ENCODE measurements at regions not wholly inside any gene's neighbourhood (a gene's known extent, or its start where the extent isn't known, plus 50 kb on each side); places are given as distances from the start of the nearest gene placed in this dataset.
"Not testable (repeated sequence)": the region's sequence is repeated elsewhere in the genome, so short reads cannot be mapped to it uniquely, and the experiment has no call there.

DNA sequence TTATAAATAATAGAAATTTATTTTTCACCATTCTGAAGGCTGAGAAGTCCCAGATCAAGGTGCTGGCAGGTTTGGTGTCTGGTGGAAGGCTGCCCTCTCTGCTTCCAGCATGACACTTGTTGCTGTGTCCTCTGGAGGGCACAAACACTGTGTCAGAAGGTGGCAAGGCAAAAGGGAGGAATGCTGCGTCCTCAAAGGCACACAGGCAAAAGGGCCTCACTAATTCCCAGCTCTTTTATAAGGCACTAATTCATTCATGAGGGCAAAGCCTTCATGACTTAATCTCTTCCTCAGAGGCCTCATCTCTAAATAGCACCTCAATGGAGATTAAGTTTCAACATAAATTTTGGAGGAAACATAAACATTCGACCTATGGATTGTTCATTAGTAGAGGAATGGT lies 209.5 kb upstream of the SMLR1 start:
- Histone ChIP-seq H3K27ac (ENCODE audit: low read depth in 2 of 2, low read length in 1 of 2) (no peak overlapping the region), H3K27me3 (ENCODE audit: control insufficient read depth in 1 of 2, insufficient read depth in 2 of 2, low read length in 2 of 2) (no peaks in the 10 kb centered on the region), H3K4me1 (ENCODE audit: control insufficient read depth in 2 of 2, insufficient read depth in 2 of 2, low read length in 1 of 2) (no peaks in the 10 kb centered on the region), H3K36me3 (ENCODE audit: control insufficient read depth in 2 of 2, insufficient read depth in 2 of 2, low read length in 1 of 2) (no peaks in the 10 kb centered on the region), H3K9me3 (ENCODE audit: control insufficient read depth in 2 of 2, insufficient read depth in 1 of 2, low read depth in 1 of 2, low read length in 1 of 2) (peaks cover 0 to 2% of the 10 kb centered on the region in 2 donors), H3K4me3 (ENCODE audit: low read depth in 1 of 2, low read length in 2 of 2) (no peak overlapping the region)
- WGBS, 2 donors = 71 to 90% methylated on average over 2 of the region's 2 CpGs

DNA sequence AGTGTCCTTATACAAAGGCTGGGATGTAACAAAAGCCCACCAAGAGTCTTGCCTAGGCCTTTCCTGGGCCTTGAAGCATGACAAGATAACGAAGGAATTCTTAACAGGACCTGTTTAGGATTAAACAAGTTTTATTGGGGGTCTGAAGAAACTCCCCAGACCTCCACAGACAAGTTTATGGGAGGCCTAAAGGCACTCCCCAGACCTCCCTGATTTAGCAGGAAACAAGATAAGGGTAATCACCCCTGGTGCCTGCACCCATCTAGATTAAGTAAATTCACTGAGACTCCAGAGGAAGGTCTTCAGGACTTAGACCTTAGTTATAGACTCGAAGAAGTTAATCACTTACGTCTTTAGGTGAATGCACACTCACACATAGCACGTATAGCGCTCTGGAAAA lies 208.4 kb upstream of the SMLR1 start:
- not testable (repeated sequence) for H3K4me3 ChIP-seq (ENCODE audit: low read depth in 1 of 2, low read length in 2 of 2); H3K4me1 ChIP-seq (ENCODE audit: control insufficient read depth in 2 of 2, insufficient read depth in 2 of 2, low read length in 1 of 2); H3K9me3 ChIP-seq (ENCODE audit: control insufficient read depth in 2 of 2, insufficient read depth in 1 of 2, low read depth in 1 of 2, low read length in 1 of 2); H3K27ac ChIP-seq (ENCODE audit: low read depth in 2 of 2, low read length in 1 of 2); H3K36me3 ChIP-seq (ENCODE audit: control insufficient read depth in 2 of 2, insufficient read depth in 2 of 2, low read length in 1 of 2); H3K27me3 ChIP-seq (ENCODE audit: control insufficient read depth in 1 of 2, insufficient read depth in 2 of 2, low read length in 2 of 2)
- WGBS, 2 donors = 87 to 92% methylated on average over 5 of the region's 5 CpGs

- peaks cover 0 to 2% of the 10 kb centered on the region in 2 donors for H3K9me3 ChIP-seq (ENCODE audit: control insufficient read depth in 2 of 2, insufficient read depth in 1 of 2, low read depth in 1 of 2, low read length in 1 of 2)
- H3K27me3 ChIP-seq (ENCODE audit: control insufficient read depth in 1 of 2, insufficient read depth in 2 of 2, low read length in 2 of 2) = no peaks in the 10 kb centered on the region
- H3K4me1 ChIP-seq (ENCODE audit: control insufficient read depth in 2 of 2, insufficient read depth in 2 of 2, low read length in 1 of 2) = no peaks in the 10 kb centered on the region
- no peak overlapping the region for H3K27ac ChIP-seq (ENCODE audit: low read depth in 2 of 2, low read length in 1 of 2)
- WGBS, 2 donors = 24 to 33% methylated on average over 2 of the region's 2 CpGs
- H3K4me3 ChIP-seq (ENCODE audit: low read depth in 1 of 2, low read length in 2 of 2) = no peak overlapping the region
- no peaks in the 10 kb centered on the region for H3K36me3 ChIP-seq (ENCODE audit: control insufficient read depth in 2 of 2, insufficient read depth in 2 of 2, low read length in 1 of 2)
Observed at GRCh38 chr6:130620338-130620781, 206.8 kb upstream of the SMLR1 start.

- Histone ChIP-seq H3K27me3 (ENCODE audit: control insufficient read depth in 1 of 2, insufficient read depth in 2 of 2, low read length in 2 of 2) (no peaks in the 10 kb centered on the region), H3K27ac (ENCODE audit: low read depth in 2 of 2, low read length in 1 of 2) (no peak overlapping the region), H3K36me3 (ENCODE audit: control insufficient read depth in 2 of 2, insufficient read depth in 2 of 2, low read length in 1 of 2) (no peaks in the 10 kb centered on the region)
Observed at GRCh38 chr6:130622142-130622541, 205.1 kb upstream of the SMLR1 start.

DNA sequence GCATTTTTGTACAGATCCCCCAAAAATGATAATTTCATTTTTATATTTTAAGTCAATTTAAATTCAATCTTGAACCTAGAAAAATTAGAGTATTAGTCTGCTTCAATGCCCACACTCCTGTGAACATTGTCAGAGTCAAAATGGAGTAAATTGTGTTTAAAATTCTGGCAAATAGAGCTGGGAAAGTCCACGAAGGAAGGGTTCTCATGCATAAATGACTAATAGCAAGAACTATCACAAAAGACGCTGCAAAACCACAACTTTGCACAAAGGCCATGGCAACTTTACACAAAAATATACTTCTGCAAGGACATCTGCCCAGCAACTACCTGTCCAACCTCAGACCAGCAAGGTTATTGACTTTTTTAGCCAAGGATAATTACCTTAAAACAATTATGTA lies 203.2 kb upstream of the SMLR1 start:
- H3K4me1 ChIP-seq (ENCODE audit: control insufficient read depth in 2 of 2, insufficient read depth in 2 of 2, low read length in 1 of 2) = no peaks in the 10 kb centered on the region
- H3K27me3 ChIP-seq (ENCODE audit: control insufficient read depth in 1 of 2, insufficient read depth in 2 of 2, low read length in 2 of 2) = no peaks in the 10 kb centered on the region
- 73 to 84% methylated on average over 2 of the region's 2 CpGs for WGBS, 2 donors
- no peaks in the 10 kb centered on the region for H3K9me3 ChIP-seq (ENCODE audit: control insufficient read depth in 2 of 2, insufficient read depth in 1 of 2, low read depth in 1 of 2, low read length in 1 of 2)
- H3K36me3 ChIP-seq (ENCODE audit: control insufficient read depth in 2 of 2, insufficient read depth in 2 of 2, low read length in 1 of 2) = no peaks in the 10 kb centered on the region
- H3K4me3 ChIP-seq (ENCODE audit: low read depth in 1 of 2, low read length in 2 of 2) = no peak overlapping the region
- H3K27ac ChIP-seq (ENCODE audit: low read depth in 2 of 2, low read length in 1 of 2) = no peak overlapping the region

More at GRCh38 chr6:130622142-130622541, 205.1 kb upstream of the SMLR1 start:
- Histone ChIP-seq H3K4me1 (ENCODE audit: control insufficient read depth in 2 of 2, insufficient read depth in 2 of 2, low read length in 1 of 2) (no peaks in the 10 kb centered on the region), H3K9me3 (ENCODE audit: control insufficient read depth in 2 of 2, insufficient read depth in 1 of 2, low read depth in 1 of 2, low read length in 1 of 2) (no peaks in the 10 kb centered on the region), H3K4me3 (ENCODE audit: low read depth in 1 of 2, low read length in 2 of 2) (no peak overlapping the region)

DNA sequence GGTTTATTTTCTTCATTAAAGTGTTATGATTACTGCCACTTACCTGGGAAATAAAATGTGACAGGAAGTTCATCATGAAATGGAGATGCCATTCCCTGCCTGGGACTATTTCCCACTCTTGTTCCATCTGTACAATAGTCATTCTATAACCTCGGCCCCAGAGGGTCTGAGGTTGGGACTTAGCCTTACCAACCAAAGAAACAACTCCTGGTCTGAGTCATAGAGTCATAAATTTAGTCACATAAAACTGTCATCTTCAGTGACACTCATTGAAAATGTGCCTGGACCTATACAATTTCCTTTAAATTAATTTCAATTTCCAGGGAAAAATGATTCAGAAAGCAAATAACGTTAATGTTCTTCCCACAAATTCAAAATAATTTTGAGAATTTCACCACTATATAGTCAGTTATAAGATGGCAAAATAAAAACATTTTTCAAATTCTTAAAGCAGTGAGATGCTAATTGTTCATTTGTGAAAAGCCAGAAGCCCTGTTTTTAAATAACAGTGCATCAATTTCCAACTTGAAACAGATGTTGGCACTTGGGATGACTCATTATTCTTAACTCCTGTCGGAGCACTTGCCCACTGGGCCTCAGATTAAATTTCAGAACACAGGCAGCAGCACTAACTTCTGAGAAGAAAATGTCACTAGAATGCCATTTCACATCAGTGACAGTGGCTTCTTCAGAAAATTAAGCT lies 201.2 kb upstream of the SMLR1 start:
- Histone ChIP-seq H3K27me3 (ENCODE audit: control insufficient read depth in 1 of 2, insufficient read depth in 2 of 2, low read length in 2 of 2) (no peaks in the 10 kb centered on the region), H3K4me1 (ENCODE audit: control insufficient read depth in 2 of 2, insufficient read depth in 2 of 2, low read length in 1 of 2) (no peaks in the 10 kb centered on the region), H3K36me3 (ENCODE audit: control insufficient read depth in 2 of 2, insufficient read depth in 2 of 2, low read length in 1 of 2) (no peaks in the 10 kb centered on the region), H3K9me3 (ENCODE audit: control insufficient read depth in 2 of 2, insufficient read depth in 1 of 2, low read depth in 1 of 2, low read length in 1 of 2) (no peaks in the 10 kb centered on the region), H3K4me3 (ENCODE audit: low read depth in 1 of 2, low read length in 2 of 2) (no peak overlapping the region), H3K27ac (ENCODE audit: low read depth in 2 of 2, low read length in 1 of 2) (no peak overlapping the region)
- WGBS, 2 donors = 45 to 46% methylated on average over 3 of the region's 3 CpGs

DNA sequence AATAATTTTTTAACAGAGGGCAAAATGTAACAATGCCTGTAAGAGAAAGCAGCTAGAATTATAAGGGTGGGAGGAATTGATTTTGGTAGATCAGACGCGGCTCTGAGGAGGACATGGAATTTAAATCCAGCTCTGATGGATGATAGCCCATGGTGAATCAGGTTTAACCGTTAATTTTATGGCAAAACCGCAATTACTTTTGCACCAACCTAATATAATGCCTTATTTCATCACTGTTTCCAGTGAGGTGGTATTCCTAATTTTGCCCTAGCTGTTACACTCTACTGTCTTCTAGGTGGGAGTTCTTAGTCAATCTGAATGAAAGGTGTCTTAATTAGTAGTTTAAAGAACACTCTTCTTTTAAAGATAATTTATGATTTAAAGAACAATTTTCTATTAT lies 198.3 kb upstream of the SMLR1 start:
- 86 to 94% methylated on average over 4 of the region's 4 CpGs for WGBS, 2 donors
- Histone ChIP-seq H3K4me3 (ENCODE audit: low read depth in 1 of 2, low read length in 2 of 2) (no peak overlapping the region), H3K27me3 (ENCODE audit: control insufficient read depth in 1 of 2, insufficient read depth in 2 of 2, low read length in 2 of 2) (no peaks in the 10 kb centered on the region), H3K9me3 (ENCODE audit: control insufficient read depth in 2 of 2, insufficient read depth in 1 of 2, low read depth in 1 of 2, low read length in 1 of 2) (no peaks in the 10 kb centered on the region), H3K27ac (ENCODE audit: low read depth in 2 of 2, low read length in 1 of 2) (no peak overlapping the region), H3K36me3 (ENCODE audit: control insufficient read depth in 2 of 2, insufficient read depth in 2 of 2, low read length in 1 of 2) (no peaks in the 10 kb centered on the region), H3K4me1 (ENCODE audit: control insufficient read depth in 2 of 2, insufficient read depth in 2 of 2, low read length in 1 of 2) (no peaks in the 10 kb centered on the region)

DNA sequence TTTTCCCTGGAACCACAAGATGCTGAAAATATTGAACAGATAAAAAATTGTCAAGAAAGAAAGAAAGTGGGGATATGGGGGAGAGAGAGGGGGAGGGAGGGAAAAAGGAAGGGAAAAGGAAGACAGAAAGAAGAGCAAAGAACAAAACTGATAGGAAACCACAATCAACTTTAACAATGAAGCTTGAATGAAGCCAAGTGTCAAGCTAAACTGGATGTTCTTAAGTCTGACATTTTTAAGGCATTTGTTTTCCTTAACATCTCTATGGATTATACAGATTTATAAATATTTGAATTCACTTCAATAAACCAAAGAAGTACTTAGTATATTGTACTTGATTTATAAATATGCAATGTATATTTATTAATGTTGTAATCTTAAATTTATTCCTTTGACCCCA lies 197.6 kb upstream of the SMLR1 start:
- Histone ChIP-seq H3K36me3 (ENCODE audit: control insufficient read depth in 2 of 2, insufficient read depth in 2 of 2, low read length in 1 of 2) (no peaks in the 10 kb centered on the region), H3K4me3 (ENCODE audit: low read depth in 1 of 2, low read length in 2 of 2) (no peak overlapping the region), H3K27ac (ENCODE audit: low read depth in 2 of 2, low read length in 1 of 2) (no peak overlapping the region), H3K4me1 (ENCODE audit: control insufficient read depth in 2 of 2, insufficient read depth in 2 of 2, low read length in 1 of 2) (no peaks in the 10 kb centered on the region), H3K9me3 (ENCODE audit: control insufficient read depth in 2 of 2, insufficient read depth in 1 of 2, low read depth in 1 of 2, low read length in 1 of 2) (no peaks in the 10 kb centered on the region), H3K27me3 (ENCODE audit: control insufficient read depth in 1 of 2, insufficient read depth in 2 of 2, low read length in 2 of 2) (no peaks in the 10 kb centered on the region)

DNA sequence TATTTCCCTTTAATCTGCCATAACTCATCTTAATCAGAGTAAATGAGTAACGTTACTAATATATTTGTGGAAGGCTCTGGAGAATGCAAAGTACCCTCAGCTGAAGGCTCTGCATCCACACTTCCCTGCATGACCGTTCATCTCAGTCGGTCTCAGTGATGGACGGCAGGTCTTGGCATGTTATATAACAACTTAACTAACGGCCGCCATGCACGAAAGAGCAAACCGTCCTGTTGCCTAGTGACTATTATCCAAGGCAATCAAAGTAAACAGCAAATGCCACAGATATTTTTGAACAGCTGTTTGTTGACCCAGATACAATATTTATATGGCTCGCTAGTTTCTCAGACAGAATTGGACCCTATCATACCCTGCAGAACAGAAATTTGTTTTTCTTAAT lies 194.9 kb upstream of the SMLR1 start:
- Histone ChIP-seq H3K9me3 (ENCODE audit: control insufficient read depth in 2 of 2, insufficient read depth in 1 of 2, low read depth in 1 of 2, low read length in 1 of 2) (no peaks in the 10 kb centered on the region), H3K4me1 (ENCODE audit: control insufficient read depth in 2 of 2, insufficient read depth in 2 of 2, low read length in 1 of 2) (no peaks in the 10 kb centered on the region), H3K27ac (ENCODE audit: low read depth in 2 of 2, low read length in 1 of 2) (no peak overlapping the region), H3K36me3 (ENCODE audit: control insufficient read depth in 2 of 2, insufficient read depth in 2 of 2, low read length in 1 of 2) (no peaks in the 10 kb centered on the region), H3K27me3 (ENCODE audit: control insufficient read depth in 1 of 2, insufficient read depth in 2 of 2, low read length in 2 of 2) (no peaks in the 10 kb centered on the region), H3K4me3 (ENCODE audit: low read depth in 1 of 2, low read length in 2 of 2) (no peak overlapping the region)
- WGBS, 2 donors = 26 to 28% methylated on average over 9 of the region's 9 CpGs

DNA sequence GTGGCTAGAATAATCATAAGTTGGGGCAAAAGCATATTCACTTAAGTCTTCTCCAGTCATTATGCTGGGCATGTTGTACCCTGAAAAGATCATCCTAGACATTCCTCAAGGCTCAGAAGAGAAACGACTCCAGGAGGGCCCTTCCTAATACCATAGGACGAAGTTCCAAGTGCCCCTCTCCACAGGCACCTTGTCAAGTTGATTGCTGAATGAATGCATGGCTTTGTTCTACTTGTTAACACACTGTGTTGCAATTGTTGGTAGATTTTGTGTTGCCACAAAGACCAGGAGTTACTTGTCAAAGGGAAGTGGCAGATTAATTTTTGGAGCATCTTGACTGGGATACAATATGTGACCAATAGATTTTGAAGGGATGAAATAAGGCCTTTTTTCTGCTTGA lies 194.3 kb upstream of the SMLR1 start:
- H3K36me3 ChIP-seq (ENCODE audit: control insufficient read depth in 2 of 2, insufficient read depth in 2 of 2, low read length in 1 of 2) = no peaks in the 10 kb centered on the region
- H3K27me3 ChIP-seq (ENCODE audit: control insufficient read depth in 1 of 2, insufficient read depth in 2 of 2, low read length in 2 of 2) = no peaks in the 10 kb centered on the region
- no peak overlapping the region for H3K27ac ChIP-seq (ENCODE audit: low read depth in 2 of 2, low read length in 1 of 2)
- H3K4me3 ChIP-seq (ENCODE audit: low read depth in 1 of 2, low read length in 2 of 2) = no peak overlapping the region
- no peaks in the 10 kb centered on the region for H3K9me3 ChIP-seq (ENCODE audit: control insufficient read depth in 2 of 2, insufficient read depth in 1 of 2, low read depth in 1 of 2, low read length in 1 of 2)
- H3K4me1 ChIP-seq (ENCODE audit: control insufficient read depth in 2 of 2, insufficient read depth in 2 of 2, low read length in 1 of 2) = no peaks in the 10 kb centered on the region
- WGBS, 2 donors = 60 to 70% methylated on average over 2 of the region's 2 CpGs

Data from esophagus (tissue), 2 donors.